MM.1S (cell line): ENCODE measurements at regions not wholly inside any gene's neighbourhood (a gene's known extent, or its start where the extent isn't known, plus 50 kb on each side); places are given as distances from the start of the nearest gene placed in this dataset.

Source experiments
- DNase-seq: peaks from one replicate; pipeline ENCODE4 v3.0.0-alpha.2; 2015
- H2AFZ ChIP-seq: fragments of 300-600 bp; sonication (generic); 2 replicates; pipeline ENCODE4 v1.6.0; 2016; ENCODE audit warnings: antibody characterized with exemption, low read length
- H3F3A ChIP-seq: fragments of 300-600 bp; sonication (generic); 2 replicates; pipeline ENCODE4 v1.6.1; 2016; ENCODE audit warnings: mild to moderate bottlenecking, antibody characterized with exemption, low read length, moderate library complexity, mixed read lengths; ENCODE audit not compliant: insufficient read depth
- H3K27ac ChIP-seq: fragments of 300-600 bp; sonication (generic); 2 replicates; pipeline ENCODE4 v1.5.1; 2016; ENCODE audit warnings: mild to moderate bottlenecking, low read length
- H3K27me3 ChIP-seq: fragments of 300-600 bp; sonication (generic); replicated peaks from 2 replicates; pipeline ENCODE4 v1.6.0; 2016; ENCODE audit warnings: low read length; ENCODE audit not compliant: insufficient read depth
- H3K36me3 ChIP-seq: fragments of 300-600 bp; sonication (generic); replicated peaks from 2 replicates; pipeline ENCODE4 v1.6.1; 2016; ENCODE audit warnings: mild to moderate bottlenecking, low read length, mixed read lengths; ENCODE audit not compliant: insufficient read depth
- H3K4me1 ChIP-seq: fragments of 300-600 bp; sonication (generic); 2 replicates; pipeline ENCODE4 v1.6.1; 2016; ENCODE audit warnings: low read length, mixed read lengths
- H3K4me2 ChIP-seq: fragments of 300-600 bp; sonication (generic); 2 replicates; pipeline ENCODE4 v1.6.0; 2016; ENCODE audit warnings: low read depth, low read length
- H3K4me3 ChIP-seq: fragments of 300-600 bp; sonication (generic); 2 replicates; pipeline ENCODE4 v1.5.1; 2016; ENCODE audit warnings: low read length, mixed read lengths
- H3K79me2 ChIP-seq: fragments of 300-600 bp; sonication (generic); 2 replicates; pipeline ENCODE4 v1.6.1; 2016; ENCODE audit warnings: mixed run types, low read length, mixed read lengths
- H3K9ac ChIP-seq: fragments of 300-600 bp; sonication (generic); 2 replicates; pipeline ENCODE4 v1.6.1; 2016; ENCODE audit warnings: low read length, mixed read lengths
- H3K9me2 ChIP-seq: fragments of 300-600 bp; sonication (generic); replicated peaks from 2 replicates; pipeline ENCODE4 v1.6.1; 2016; ENCODE audit warnings: mild to moderate bottlenecking, low read length, mixed read lengths; ENCODE audit not compliant: insufficient read depth
- H3K9me3 ChIP-seq: fragments of 300-600 bp; sonication (generic); replicated peaks from 2 replicates; pipeline ENCODE4 v1.6.1; 2016; ENCODE audit warnings: mild to moderate bottlenecking, low read length, mixed read lengths; ENCODE audit not compliant: insufficient read depth
- H4K20me1 ChIP-seq: fragments of 300-600 bp; sonication (generic); 2 replicates; pipeline ENCODE4 v1.6.1; 2016; ENCODE audit warnings: mild to moderate bottlenecking, low read length, moderate library complexity, mixed read lengths; ENCODE audit not compliant: insufficient read depth
- EZH2 ChIP-seq: fragments of 300-600 bp; sonication (generic); optimal IDR thresholded peaks from 2 replicates; pipeline ENCODE3; 2017; ENCODE audit warnings: low read depth, mild to moderate bottlenecking, antibody characterized with exemption, low read length, mixed read lengths
- EZH2phosphoT487 ChIP-seq: fragments of 300-600 bp; sonication (generic); IDR thresholded peaks from 2 replicates; pipeline ENCODE4 v1.6.1; 2018; ENCODE audit warnings: antibody characterized with exemption, low read length
- TF ChIP-seq, protein P1 (sequence below): fragments of 300-600 bp; sonication (generic); IDR thresholded peaks from 2 replicates; pipeline ENCODE4 v1.5.1; 2016; ENCODE audit warnings: antibody characterized with exemption, low read length, mixed read lengths

DNA sequence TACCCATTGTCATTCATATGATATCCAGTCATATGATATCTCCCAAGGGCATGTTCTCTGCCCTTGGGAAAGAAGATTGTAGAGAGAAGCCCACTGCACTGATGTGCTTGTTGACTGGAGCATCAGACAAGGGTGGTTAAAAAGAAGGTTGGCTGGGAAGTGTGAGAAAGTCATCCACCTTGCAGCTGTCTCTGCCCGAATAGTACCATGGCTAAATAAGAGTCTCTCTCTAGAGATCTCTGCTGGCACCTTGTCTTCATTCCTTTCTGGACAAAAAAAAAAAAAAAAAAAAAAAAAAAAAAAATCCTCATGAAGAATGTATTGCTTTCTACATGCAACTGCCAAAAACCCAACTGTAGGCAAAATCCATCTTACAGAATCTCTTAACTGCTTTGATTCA is 349.7 kb upstream of the ESRRG start:
- DNase-seq: no peak
- Histone ChIP-seq H3K79me2 (no peaks in the 10 kb centered on the region), H3K9me2 (no peaks in the 10 kb centered on the region), H3K9me3 (no peaks in the 10 kb centered on the region), H3K4me2 (no peak overlapping the region), H3K9ac (no peak overlapping the region), H4K20me1 (no peaks in the 10 kb centered on the region), H3K27me3 (no peaks in the 10 kb centered on the region), H3F3A (no peaks in the 10 kb centered on the region), H3K4me1 (no peaks in the 10 kb centered on the region), H3K4me3 (no peak overlapping the region), H2AFZ (no peak overlapping the region), H3K36me3 (no peaks in the 10 kb centered on the region), H3K27ac (no peak overlapping the region)
- TF ChIP-seq, protein P1, sequence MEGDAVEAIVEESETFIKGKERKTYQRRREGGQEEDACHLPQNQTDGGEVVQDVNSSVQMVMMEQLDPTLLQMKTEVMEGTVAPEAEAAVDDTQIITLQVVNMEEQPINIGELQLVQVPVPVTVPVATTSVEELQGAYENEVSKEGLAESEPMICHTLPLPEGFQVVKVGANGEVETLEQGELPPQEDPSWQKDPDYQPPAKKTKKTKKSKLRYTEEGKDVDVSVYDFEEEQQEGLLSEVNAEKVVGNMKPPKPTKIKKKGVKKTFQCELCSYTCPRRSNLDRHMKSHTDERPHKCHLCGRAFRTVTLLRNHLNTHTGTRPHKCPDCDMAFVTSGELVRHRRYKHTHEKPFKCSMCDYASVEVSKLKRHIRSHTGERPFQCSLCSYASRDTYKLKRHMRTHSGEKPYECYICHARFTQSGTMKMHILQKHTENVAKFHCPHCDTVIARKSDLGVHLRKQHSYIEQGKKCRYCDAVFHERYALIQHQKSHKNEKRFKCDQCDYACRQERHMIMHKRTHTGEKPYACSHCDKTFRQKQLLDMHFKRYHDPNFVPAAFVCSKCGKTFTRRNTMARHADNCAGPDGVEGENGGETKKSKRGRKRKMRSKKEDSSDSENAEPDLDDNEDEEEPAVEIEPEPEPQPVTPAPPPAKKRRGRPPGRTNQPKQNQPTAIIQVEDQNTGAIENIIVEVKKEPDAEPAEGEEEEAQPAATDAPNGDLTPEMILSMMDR: no peak
- TF ChIP-seq EZH2phosphoT487 (no peak), EZH2 (no peak)

DNA sequence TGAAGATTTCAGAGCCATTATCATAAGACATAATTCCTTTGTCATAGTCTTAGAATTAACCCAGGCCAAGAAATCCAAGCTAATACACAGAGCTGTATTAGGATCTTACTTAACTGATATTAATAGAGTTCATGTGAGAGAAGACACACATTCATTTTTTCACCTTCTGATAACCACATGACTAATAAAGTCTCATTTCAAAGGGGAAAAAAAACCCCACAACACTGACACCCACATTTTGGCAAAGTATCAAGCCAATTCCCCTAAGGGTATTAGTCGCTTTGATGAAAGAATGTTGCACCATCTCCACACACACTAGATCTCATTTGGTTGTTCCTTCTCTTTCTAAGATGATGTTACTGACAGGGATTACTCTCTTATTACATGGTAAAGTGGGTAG is 344.4 kb upstream of the ESRRG start:
- H3K4me2 ChIP-seq: no peak overlapping the region
- no peaks in the 10 kb centered on the region for H3F3A ChIP-seq
- no peak overlapping the region for H3K27ac ChIP-seq
- no peaks in the 10 kb centered on the region for H3K4me1 ChIP-seq
- no peak overlapping the region for H2AFZ ChIP-seq
- H3K36me3 ChIP-seq: no peaks in the 10 kb centered on the region
- no peaks in the 10 kb centered on the region for H3K79me2 ChIP-seq
- H3K9me3 ChIP-seq: no peaks in the 10 kb centered on the region; the same call in 1 of the 2 replicates
- no peaks in the 10 kb centered on the region for H3K9me2 ChIP-seq
- no peaks in the 10 kb centered on the region for H4K20me1 ChIP-seq
- H3K27me3 ChIP-seq: no peaks in the 10 kb centered on the region
- no peak for TF ChIP-seq EZH2
- TF ChIP-seq, protein P1: no peak
- no peak for TF ChIP-seq EZH2phosphoT487
- H3K9ac ChIP-seq: no peak overlapping the region
- no peak overlapping the region for H3K4me3 ChIP-seq
- DNase-seq: no peak

DNA sequence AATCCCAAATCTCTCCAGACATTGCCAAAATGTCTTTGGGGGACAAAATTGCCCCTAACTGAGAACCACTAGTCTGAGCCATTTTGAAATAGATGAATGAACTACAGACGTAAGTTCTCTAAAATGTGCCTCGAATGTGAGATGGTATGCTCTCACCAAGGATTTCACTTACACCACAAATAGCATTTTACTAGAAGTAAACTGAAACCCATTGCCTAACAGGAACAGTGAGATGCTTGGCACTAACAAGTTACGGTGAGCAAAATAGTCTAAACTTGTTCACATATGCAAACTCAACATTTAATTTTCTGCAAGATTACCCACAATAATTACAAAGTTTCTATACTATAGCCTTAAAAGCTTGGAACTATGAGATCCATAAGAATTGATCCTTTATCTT is 343.6 kb upstream of the ESRRG start:
- Histone ChIP-seq H3K9me2 (no peaks in the 10 kb centered on the region), H4K20me1 (no peaks in the 10 kb centered on the region), H3K9me3 (no peaks in the 10 kb centered on the region; the same call in 1 of the 2 replicates), H3K9ac (no peak overlapping the region), H3K79me2 (no peaks in the 10 kb centered on the region), H2AFZ (no peak overlapping the region), H3K27ac (no peak overlapping the region), H3F3A (no peaks in the 10 kb centered on the region), H3K36me3 (no peaks in the 10 kb centered on the region), H3K4me3 (no peak overlapping the region), H3K27me3 (no peaks in the 10 kb centered on the region), H3K4me2 (no peak overlapping the region), H3K4me1 (no peaks in the 10 kb centered on the region)
- no peak for TF ChIP-seq EZH2phosphoT487
- TF ChIP-seq, protein P1: no peak
- TF ChIP-seq EZH2: no peak
- DNase-seq: no peak
